Immature natural killer cell (primary cell): ENCODE measurements at regions not wholly inside any gene's neighbourhood (a gene's known extent, or its start where the extent isn't known, plus 50 kb on each side); places are given as distances from the start of the nearest gene placed in this dataset.

Experiments used
- DNase-seq, 3 donors: peaks; one replicate each; pipeline ENCODE4 v3.0.0; 2022; ENCODE audit warnings: mixed read lengths in 1 of 3
- H3K27ac Mint-ChIP-seq, 6 donors: one replicate each; pipeline ENCODE4 v1.8.0; 2020; ENCODE audit warnings: mixed read lengths in 6 of 6, mild to moderate bottlenecking in 5 of 6, inconsistent platforms in 4 of 6, moderate library complexity in 3 of 6
- H3K27me3 Mint-ChIP-seq, 3 donors: one replicate each; pipeline ENCODE4 v1.8.0; 2020 to 2021; ENCODE audit warnings: low read depth in 3 of 3, mild to moderate bottlenecking in 3 of 3, mixed read lengths in 3 of 3, moderate library complexity in 3 of 3, inconsistent platforms in 1 of 3
- H3K36me3 Mint-ChIP-seq, 3 donors: one replicate each; pipeline ENCODE4 v1.8.0; 2020; ENCODE audit warnings: mixed read lengths in 3 of 3, inconsistent platforms in 2 of 3, mild to moderate bottlenecking in 2 of 3
- H3K4me1 Mint-ChIP-seq, 2 donors: one replicate each; pipeline ENCODE4 v1.8.0; 2020; ENCODE audit warnings: inconsistent platforms in 2 of 2, mild to moderate bottlenecking in 2 of 2, mixed read lengths in 2 of 2, moderate library complexity in 1 of 2
- H3K4me3 Mint-ChIP-seq, 5 donors: one replicate each; pipeline ENCODE4 v1.8.0; 2020; ENCODE audit warnings: mild to moderate bottlenecking in 5 of 5, mixed read lengths in 5 of 5, inconsistent platforms in 3 of 5, moderate library complexity in 3 of 5
- H3K9me3 Mint-ChIP-seq, 6 donors: one replicate each; pipeline ENCODE4 v1.8.0; 2020; ENCODE audit warnings: mild to moderate bottlenecking in 6 of 6, mixed read lengths in 6 of 6, inconsistent platforms in 4 of 6, moderate library complexity in 3 of 6

- Mint-ChIP-seq H3K4me3 (no peak overlapping the region), H3K27me3 (peaks cover 0 to 12% (median 2%) of the 10 kb centered on the region in 3 donors), H3K4me1 (no peaks in the 10 kb centered on the region), H3K27ac (no peak overlapping the region), H3K9me3 (peaks cover 0 to 7% (median 0%) of the 10 kb centered on the region in 6 donors), H3K36me3 (no peaks in the 10 kb centered on the region)
- no peak for DNase-seq
Measured at GRCh38 chr7:155988416-155988815, 176.2 kb upstream of the SHH start.

GRCh38 chr7:155987681-155988235 is 175.5 kb upstream of the SHH start:
- Mint-ChIP-seq H3K9me3 (peaks cover 0 to 7% (median 0%) of the 10 kb centered on the region in 6 donors), H3K4me3 (no peak overlapping the region), H3K27ac (no peak overlapping the region)

GRCh38 chr7:155986497-155987160 is 174.4 kb upstream of the SHH start:
- Mint-ChIP-seq H3K36me3 (no peaks in the 10 kb centered on the region), H3K9me3 (peaks cover 0 to 7% (median 0%) of the 10 kb centered on the region in 6 donors), H3K27ac (no peak overlapping the region), H3K4me1 (no peaks in the 10 kb centered on the region), H3K4me3 (no peak overlapping the region), H3K27me3 (peaks cover 0 to 12% (median 5%) of the 10 kb centered on the region in 3 donors)
- no peak for DNase-seq

More at GRCh38 chr7:155987681-155988235, 175.5 kb upstream of the SHH start:
- H3K27me3 Mint-ChIP-seq: peaks cover 0 to 12% (median 2%) of the 10 kb centered on the region in 3 donors
- H3K4me1 Mint-ChIP-seq: no peaks in the 10 kb centered on the region
- DNase-seq: no peak
- no peaks in the 10 kb centered on the region for H3K36me3 Mint-ChIP-seq

GRCh38 chr7:155985518-155986250 is 173.4 kb upstream of the SHH start:
- no peaks in the 10 kb centered on the region for H3K36me3 Mint-ChIP-seq
- no peaks in the 10 kb centered on the region for H3K4me1 Mint-ChIP-seq
- DNase-seq: no peak
- H3K27ac Mint-ChIP-seq: no peak overlapping the region
- peaks cover 0 to 7% (median 0%) of the 10 kb centered on the region in 6 donors for H3K9me3 Mint-ChIP-seq
- no peak overlapping the region for H3K4me3 Mint-ChIP-seq
- H3K27me3 Mint-ChIP-seq: peaks cover 0 to 12% (median 5%) of the 10 kb centered on the region in 3 donors

GRCh38 chr7:155984609-155985405 is 172.5 kb upstream of the SHH start:
- Mint-ChIP-seq H3K9me3 (peaks cover 0 to 7% (median 0%) of the 10 kb centered on the region in 6 donors), H3K4me1 (no peaks in the 10 kb centered on the region), H3K27ac (no peak overlapping the region), H3K27me3 (peaks cover 0 to 12% (median 5%) of the 10 kb centered on the region in 3 donors), H3K36me3 (no peaks in the 10 kb centered on the region), H3K4me3 (no peak overlapping the region)
- DNase-seq: no peak

GRCh38 chr7:155984028-155984580 is 171.8 kb upstream of the SHH start:
- no peak overlapping the region for H3K27ac Mint-ChIP-seq

GRCh38 chr7:155983176-155983815 is 171.0 kb upstream of the SHH start:
- H3K9me3 Mint-ChIP-seq: peaks cover 0 to 1% (median 0%) of the 10 kb centered on the region in 6 donors
- H3K4me3 Mint-ChIP-seq: no peak overlapping the region
- no peak overlapping the region for H3K27ac Mint-ChIP-seq
- no peaks in the 10 kb centered on the region for H3K4me1 Mint-ChIP-seq
- H3K36me3 Mint-ChIP-seq: no peaks in the 10 kb centered on the region
- peaks cover 0 to 14% (median 3%) of the 10 kb centered on the region in 3 donors for H3K27me3 Mint-ChIP-seq
- no peak for DNase-seq

More at GRCh38 chr7:155984028-155984580, 171.8 kb upstream of the SHH start:
- Mint-ChIP-seq H3K9me3 (peaks cover 0 to 5% (median 0%) of the 10 kb centered on the region in 6 donors), H3K4me3 (no peak overlapping the region), H3K27me3 (peaks cover 0 to 12% (median 5%) of the 10 kb centered on the region in 3 donors), H3K4me1 (no peaks in the 10 kb centered on the region), H3K36me3 (no peaks in the 10 kb centered on the region)
- DNase-seq: no peak

GRCh38 chr7:155981703-155982102 is 169.4 kb upstream of the SHH start:
- H3K4me3 Mint-ChIP-seq: no peak overlapping the region
- no peaks in the 10 kb centered on the region for H3K36me3 Mint-ChIP-seq
- no peaks in the 10 kb centered on the region for H3K4me1 Mint-ChIP-seq
- H3K27me3 Mint-ChIP-seq: peaks cover 0 to 7% (median 3%) of the 10 kb centered on the region in 3 donors
- no peak overlapping the region for H3K27ac Mint-ChIP-seq
- DNase-seq: no peak
- peaks cover 0 to 1% (median 0%) of the 10 kb centered on the region in 6 donors for H3K9me3 Mint-ChIP-seq

GRCh38 chr7:155980841-155981240 is 168.6 kb upstream of the SHH start:
- H3K27me3 Mint-ChIP-seq: peaks cover 0 to 3% (median 3%) of the 10 kb centered on the region in 3 donors
- H3K36me3 Mint-ChIP-seq: no peaks in the 10 kb centered on the region
- peaks cover 0 to 1% (median 0%) of the 10 kb centered on the region in 6 donors for H3K9me3 Mint-ChIP-seq
- H3K4me1 Mint-ChIP-seq: no peaks in the 10 kb centered on the region
- DNase-seq: no peak
- no peak overlapping the region for H3K27ac Mint-ChIP-seq
- no peak overlapping the region for H3K4me3 Mint-ChIP-seq

- Mint-ChIP-seq H3K9me3 (no peaks in the 10 kb centered on the region), H3K27me3 (peaks cover 0 to 7% (median 3%) of the 10 kb centered on the region in 3 donors), H3K27ac (no peak overlapping the region), H3K4me1 (no peaks in the 10 kb centered on the region), H3K4me3 (no peak overlapping the region), H3K36me3 (no peaks in the 10 kb centered on the region)
- DNase-seq: no peak
Measured at GRCh38 chr7:155979994-155980393, 167.7 kb upstream of the SHH start.

- peaks cover 0 to 8% (median 3%) of the 10 kb centered on the region in 3 donors for H3K27me3 Mint-ChIP-seq
- no peak overlapping the region for H3K4me3 Mint-ChIP-seq
- no peaks in the 10 kb centered on the region for H3K9me3 Mint-ChIP-seq
- DNase-seq: no peak
- no peaks in the 10 kb centered on the region for H3K36me3 Mint-ChIP-seq
- no peak overlapping the region for H3K27ac Mint-ChIP-seq
- no peaks in the 10 kb centered on the region for H3K4me1 Mint-ChIP-seq
Measured at GRCh38 chr7:155979566-155979965, 167.3 kb upstream of the SHH start.

- H3K4me3 Mint-ChIP-seq: no peak overlapping the region
- H3K27me3 Mint-ChIP-seq: peaks cover 0 to 8% (median 0%) of the 10 kb centered on the region in 3 donors
- no peak overlapping the region for H3K27ac Mint-ChIP-seq
Measured at GRCh38 chr7:155975490-155975889, 163.2 kb upstream of the SHH start.

More at GRCh38 chr7:155975490-155975889, 163.2 kb upstream of the SHH start:
- no peak for DNase-seq
- no peaks in the 10 kb centered on the region for H3K4me1 Mint-ChIP-seq
- H3K36me3 Mint-ChIP-seq: no peaks in the 10 kb centered on the region
- H3K9me3 Mint-ChIP-seq: peaks cover 0 to 1% (median 0%) of the 10 kb centered on the region in 6 donors
